Calu3 (cell line): ENCODE measurements at regions not wholly inside any gene's neighbourhood (a gene's known extent, or its start where the extent isn't known, plus 50 kb on each side); places are given as distances from the start of the nearest gene placed in this dataset.

Source experiments
- BruUV-seq: library from RNA; stranded (reverse); fragments of 400-500 nt; replicated peaks from 2 replicates; lab custom pipeline; 2021; lab: Mats Ljungman, UMichigan
- CTCF ChIA-PET: fragments of 300-600 bp; sonication (Branson Sonifier 250); formaldehyde crosslinking; loops from one replicate; lab custom pipeline; 2022; ENCODE audit warnings: antibody characterized with exemption; lab: Charles Lee
- DNase-seq: peaks from one replicate; pipeline ENCODE4 v3.0.0; 2022
- H3K27ac Mint-ChIP-seq: one replicate; pipeline ENCODE4 v1.8.0; 2022; ENCODE audit warnings: mixed read lengths; ENCODE audit not compliant: unreplicated experiment
- H3K27me3 Mint-ChIP-seq: one replicate; pipeline ENCODE4 v1.8.0; 2022; ENCODE audit warnings: mixed read lengths; ENCODE audit not compliant: unreplicated experiment
- H3K36me3 Mint-ChIP-seq: one replicate; pipeline ENCODE4 v1.8.0; 2022; ENCODE audit warnings: mild to moderate bottlenecking, moderate library complexity, mixed read lengths; ENCODE audit not compliant: insufficient read depth, unreplicated experiment
- H3K4me1 Mint-ChIP-seq: one replicate; pipeline ENCODE4 v1.8.0; 2022; ENCODE audit warnings: mild to moderate bottlenecking, low read depth, mixed read lengths; ENCODE audit not compliant: unreplicated experiment
- H3K4me3 Mint-ChIP-seq: one replicate; pipeline ENCODE4 v1.8.0; 2022; ENCODE audit warnings: mild to moderate bottlenecking, low read depth, moderate library complexity, mixed read lengths; ENCODE audit not compliant: unreplicated experiment
- H3K9me3 Mint-ChIP-seq: one replicate; pipeline ENCODE4 v1.8.0; 2022; ENCODE audit warnings: low read depth, mixed read lengths; ENCODE audit not compliant: unreplicated experiment
- intact Hi-C: fragments of 100-400 bp; cut with micrococcal nuclease; formaldehyde crosslinking; loops from one replicate; pipeline ENCODE4 v1.10.0; 2022; ENCODE audit not compliant: unreplicated experiment
- TF ChIP-seq, protein P1 (sequence below): fragments of 200-600 bp; IDR thresholded peaks from one replicate; pipeline ENCODE4 v1.8.0; 2022; ENCODE audit warnings: antibody characterized with exemption; ENCODE audit not compliant: unreplicated experiment

GRCh38 chr6:166004876-166005275 lies 162.8 kb downstream of the TBXT start:
- BruUV-seq, result no TSS peak
- peaks cover 9% of the 10 kb centered on the region for H3K36me3 Mint-ChIP-seq
- H3K4me3 Mint-ChIP-seq, result peak overlapping the region; percentile 55
- no peaks in the 10 kb centered on the region for H3K9me3 Mint-ChIP-seq
- intact Hi-C loops, result no loop called here
- peaks cover 56% of the 10 kb centered on the region for H3K27me3 Mint-ChIP-seq
- peaks cover 6% of the 10 kb centered on the region for H3K4me1 Mint-ChIP-seq
- H3K27ac Mint-ChIP-seq, result no peak overlapping the region
- CTCF ChIA-PET, result no interaction called here
- no peak for DNase-seq
- TF ChIP-seq, protein P1, sequence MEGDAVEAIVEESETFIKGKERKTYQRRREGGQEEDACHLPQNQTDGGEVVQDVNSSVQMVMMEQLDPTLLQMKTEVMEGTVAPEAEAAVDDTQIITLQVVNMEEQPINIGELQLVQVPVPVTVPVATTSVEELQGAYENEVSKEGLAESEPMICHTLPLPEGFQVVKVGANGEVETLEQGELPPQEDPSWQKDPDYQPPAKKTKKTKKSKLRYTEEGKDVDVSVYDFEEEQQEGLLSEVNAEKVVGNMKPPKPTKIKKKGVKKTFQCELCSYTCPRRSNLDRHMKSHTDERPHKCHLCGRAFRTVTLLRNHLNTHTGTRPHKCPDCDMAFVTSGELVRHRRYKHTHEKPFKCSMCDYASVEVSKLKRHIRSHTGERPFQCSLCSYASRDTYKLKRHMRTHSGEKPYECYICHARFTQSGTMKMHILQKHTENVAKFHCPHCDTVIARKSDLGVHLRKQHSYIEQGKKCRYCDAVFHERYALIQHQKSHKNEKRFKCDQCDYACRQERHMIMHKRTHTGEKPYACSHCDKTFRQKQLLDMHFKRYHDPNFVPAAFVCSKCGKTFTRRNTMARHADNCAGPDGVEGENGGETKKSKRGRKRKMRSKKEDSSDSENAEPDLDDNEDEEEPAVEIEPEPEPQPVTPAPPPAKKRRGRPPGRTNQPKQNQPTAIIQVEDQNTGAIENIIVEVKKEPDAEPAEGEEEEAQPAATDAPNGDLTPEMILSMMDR, result no peak

- Mint-ChIP-seq H3K36me3 (peaks cover 9% of the 10 kb centered on the region), H3K4me1 (peaks cover 6% of the 10 kb centered on the region), H3K4me3 (no peak overlapping the region), H3K9me3 (no peaks in the 10 kb centered on the region), H3K27ac (no peak overlapping the region), H3K27me3 (peaks cover 55% of the 10 kb centered on the region)
- TF ChIP-seq, protein P1, result no peak
- intact Hi-C loops, result no loop called here
- CTCF ChIA-PET, result no interaction called here
- BruUV-seq, result no TSS peak
- DNase-seq, result no peak
Observed at GRCh38 chr6:166004471-166004870, 163.2 kb downstream of the TBXT start.

DNA sequence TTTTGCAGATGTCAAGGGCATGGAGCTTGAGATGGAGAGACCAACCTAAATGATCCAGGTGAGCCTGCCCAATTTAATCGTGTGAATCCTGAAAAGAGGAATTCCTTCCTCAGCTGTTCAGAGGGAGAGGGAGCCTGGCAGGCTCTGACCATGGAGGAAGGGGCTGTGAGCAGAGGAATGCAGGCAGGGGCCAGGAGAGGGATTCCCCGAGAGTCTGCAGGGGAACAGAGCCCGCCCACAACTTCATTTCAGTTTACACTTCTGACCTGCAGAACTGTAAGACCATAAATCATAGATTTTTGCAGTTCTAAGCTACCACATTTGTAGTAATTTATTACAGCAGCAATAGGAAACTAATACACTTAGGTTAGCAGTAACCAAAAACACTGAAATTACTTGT lies 164.1 kb downstream of the TBXT start:
- H3K4me1 Mint-ChIP-seq, result peaks cover 6% of the 10 kb centered on the region
- TF ChIP-seq, protein P1, result no peak
- intact Hi-C loops, result no loop called here
- H3K27ac Mint-ChIP-seq, result no peak overlapping the region
- CTCF ChIA-PET, result interaction anchor here (0.6 kb wide), 1 partner anchor 32 kb away, joined by 6 read pairs; no protein-coding TSS in a partner anchor
- H3K36me3 Mint-ChIP-seq, result peaks cover 9% of the 10 kb centered on the region
- DNase-seq, result no peak
- no peak overlapping the region for H3K4me3 Mint-ChIP-seq
- H3K9me3 Mint-ChIP-seq, result no peaks in the 10 kb centered on the region
- no TSS peak for BruUV-seq
- H3K27me3 Mint-ChIP-seq, result peaks cover 55% of the 10 kb centered on the region

DNA sequence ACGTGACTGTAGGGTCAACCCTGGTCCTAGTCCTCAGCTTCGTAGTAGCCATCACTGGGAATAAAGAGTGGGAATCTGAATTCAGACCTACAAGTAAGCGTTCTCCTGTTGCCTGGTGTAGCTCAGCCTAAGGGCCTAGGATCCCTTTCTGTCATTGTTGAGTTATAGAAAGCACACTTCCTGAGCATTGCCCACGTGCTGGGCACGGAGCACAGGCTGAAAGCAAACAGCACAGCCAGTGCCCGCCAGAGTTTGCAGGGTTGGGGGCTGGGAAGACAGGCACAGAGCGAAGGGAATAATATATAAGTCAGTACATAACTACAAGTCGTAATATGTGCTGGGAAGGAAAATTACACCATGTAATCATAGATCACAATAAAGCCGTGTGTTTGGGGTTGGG lies 166.3 kb downstream of the TBXT start:
- H3K4me1 Mint-ChIP-seq, result no peaks in the 10 kb centered on the region
- peaks cover 9% of the 10 kb centered on the region for H3K36me3 Mint-ChIP-seq
- no peak overlapping the region for H3K4me3 Mint-ChIP-seq
- peaks cover 49% of the 10 kb centered on the region for H3K27me3 Mint-ChIP-seq
- no peaks in the 10 kb centered on the region for H3K9me3 Mint-ChIP-seq
- CTCF ChIA-PET, result no interaction called here
- no peak for DNase-seq
- intact Hi-C loops, result no loop called here
- no peak overlapping the region for H3K27ac Mint-ChIP-seq
- TF ChIP-seq, protein P1, result no peak
- no TSS peak for BruUV-seq
